GM18909 (cell line): ENCODE measurements at regions not wholly inside any gene's neighbourhood (a gene's known extent, or its start where the extent isn't known, plus 50 kb on each side); places are given as distances from the start of the nearest gene placed in this dataset.

Experiments used
- ATAC-seq: cut with Tn5 transposase; IDR thresholded peaks from one replicate; pipeline ENCODE4 v1.9.1; 2021; ENCODE audit warnings: mild to moderate bottlenecking; ENCODE audit not compliant: unreplicated experiment, poor library complexity

DNA sequence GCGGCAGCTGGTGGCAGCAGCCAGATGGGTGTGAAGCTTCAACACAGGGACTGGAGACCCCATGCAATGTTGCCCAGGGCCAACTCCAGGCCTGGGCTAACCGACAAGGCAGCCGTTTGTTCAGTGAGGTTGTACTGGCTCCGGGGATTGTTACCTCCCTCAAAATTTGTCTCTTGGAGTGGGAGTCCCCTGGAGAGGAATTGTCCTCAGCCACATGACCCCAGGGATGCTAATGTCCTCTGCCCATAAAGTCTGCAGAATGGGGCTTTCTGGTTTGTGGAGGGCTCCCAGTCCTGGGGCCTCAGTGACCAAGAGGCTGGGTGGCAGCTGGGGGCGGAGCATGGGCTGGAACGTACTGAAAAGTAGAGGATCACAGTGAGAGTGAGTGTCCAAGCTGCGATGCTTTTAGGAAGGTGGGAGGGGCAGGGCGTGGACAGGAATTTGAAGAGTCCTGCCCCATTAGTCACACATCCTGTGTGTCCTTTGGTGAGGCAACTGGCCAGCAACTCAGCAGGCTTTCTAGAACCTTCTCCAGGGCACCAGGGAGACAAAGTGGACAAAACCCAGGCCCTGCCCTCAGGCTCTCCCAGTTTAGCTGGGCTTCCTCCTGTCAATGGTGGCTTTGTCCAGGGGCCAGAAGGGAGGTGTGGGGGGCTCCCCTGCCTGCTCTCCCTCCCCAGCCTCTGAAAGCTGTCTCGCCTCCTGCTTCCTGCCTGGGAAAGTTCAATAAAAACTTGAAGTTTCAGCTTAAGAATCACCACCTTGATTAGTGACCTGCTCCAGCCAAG, 114.0 kb downstream of the NSG2 start:
- ATAC-seq: no peak

GRCh38 chr5:174165406-174165805, 119.9 kb downstream of the NSG2 start:
- ATAC-seq: no peak

- no peak for ATAC-seq
Measured at GRCh38 chr5:174166231-174167079, 120.9 kb downstream of the NSG2 start.

DNA sequence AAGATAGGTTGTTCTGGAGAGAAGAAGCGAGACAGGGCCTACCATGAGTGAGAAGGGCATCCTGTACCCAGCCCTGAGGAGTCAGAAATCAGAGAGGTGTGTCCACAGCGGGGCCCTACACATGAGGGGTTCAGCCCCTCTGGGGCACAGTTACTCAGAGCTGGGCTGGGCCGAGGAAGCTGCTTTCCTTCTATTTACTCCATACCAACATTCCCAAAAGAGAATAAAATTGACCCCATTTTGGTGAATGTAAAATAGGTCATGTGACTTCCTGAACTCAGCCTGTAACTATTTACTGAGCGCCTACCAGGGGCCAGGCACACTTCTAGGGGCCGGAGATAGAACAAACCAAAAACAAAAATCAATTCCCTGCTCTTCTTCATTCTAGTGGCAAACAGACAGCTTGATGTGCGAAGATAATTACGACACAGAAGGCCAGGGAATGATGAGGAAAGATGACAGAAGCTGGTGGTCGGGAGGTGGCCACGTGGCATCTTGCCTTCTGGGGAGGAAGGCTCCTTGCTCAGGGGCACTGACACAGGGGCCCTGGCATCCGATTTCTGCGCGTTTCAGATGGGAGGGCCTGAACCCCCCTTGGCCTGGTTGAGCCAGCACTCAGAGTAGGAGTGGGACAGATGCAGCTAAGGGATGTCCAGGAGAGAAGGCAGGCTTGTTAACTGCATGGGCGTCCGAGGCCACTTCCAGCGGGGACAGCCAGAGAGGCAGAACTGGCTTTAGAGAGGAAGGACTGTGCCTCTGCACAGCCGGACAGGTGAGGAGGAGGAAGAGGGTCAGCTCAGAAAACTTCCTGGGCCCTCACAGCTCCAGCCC, 121.8 kb downstream of the NSG2 start:
- ATAC-seq: no peak

DNA sequence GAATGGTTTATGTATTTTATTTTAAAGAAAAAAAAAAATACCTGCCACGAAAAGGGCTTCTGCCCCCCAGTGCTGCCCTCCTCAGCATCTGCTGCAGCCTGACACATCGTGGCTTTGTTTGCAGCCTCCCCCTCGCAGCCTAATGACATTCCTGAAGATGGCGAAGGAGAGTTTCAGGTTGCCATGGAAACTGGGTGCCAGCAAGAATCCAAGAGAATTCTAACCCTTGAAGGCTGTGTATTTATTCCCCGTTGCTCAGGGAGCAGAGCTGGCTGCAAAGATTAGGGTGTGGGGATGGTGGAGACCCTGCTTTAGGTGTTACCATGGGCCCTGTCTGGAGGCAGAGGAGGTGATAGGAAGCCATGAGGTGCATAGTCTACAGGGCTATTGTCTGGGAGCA, 126.6 kb downstream of the NSG2 start:
- ATAC-seq: no peak

DNA sequence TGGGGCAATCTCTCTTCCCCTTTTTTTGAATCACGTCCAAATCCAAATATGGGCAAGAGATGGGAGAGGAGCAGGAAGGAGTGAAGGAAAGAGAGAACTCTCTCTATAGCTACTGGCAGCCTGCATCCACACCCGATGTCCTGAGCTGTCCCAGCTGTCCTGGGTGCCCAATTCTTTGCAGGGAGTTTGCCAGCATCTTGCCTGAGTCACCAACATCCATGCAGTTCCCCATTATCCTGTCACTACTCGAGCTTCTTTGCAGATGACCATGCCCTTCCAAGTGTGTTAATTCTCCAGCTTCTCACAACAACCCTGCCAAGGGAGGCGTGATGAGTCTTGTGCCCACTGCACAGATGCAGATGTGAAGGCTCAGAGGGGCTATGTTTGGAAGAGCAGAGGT, 127.1 kb downstream of the NSG2 start:
- ATAC-seq: no peak

GRCh38 chr5:174173766-174174165, 128.3 kb downstream of the NSG2 start:
- ATAC-seq: no peak

- no peak for ATAC-seq
Measured at GRCh38 chr5:174175716-174176268, 130.3 kb downstream of the NSG2 start.

DNA sequence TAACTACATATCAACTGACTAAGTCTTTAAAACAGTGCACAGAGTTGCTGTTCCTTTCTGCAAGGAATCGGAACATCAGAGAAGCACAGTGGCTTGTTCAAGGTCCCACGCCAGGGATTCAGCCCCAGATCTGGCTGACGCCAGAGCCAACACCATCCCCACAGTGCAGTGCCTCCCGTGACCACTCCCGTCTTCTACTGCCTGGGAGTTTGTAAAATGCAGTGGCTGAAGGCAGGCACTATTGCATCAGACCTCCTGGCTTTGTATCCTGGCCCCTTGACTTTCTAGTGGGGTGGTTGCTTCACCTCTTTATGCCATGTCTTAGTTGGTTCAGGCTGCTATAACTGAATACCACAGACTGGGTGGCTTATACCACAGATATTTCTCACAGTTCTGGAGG, 131.0 kb downstream of the NSG2 start:
- ATAC-seq: no peak

DNA sequence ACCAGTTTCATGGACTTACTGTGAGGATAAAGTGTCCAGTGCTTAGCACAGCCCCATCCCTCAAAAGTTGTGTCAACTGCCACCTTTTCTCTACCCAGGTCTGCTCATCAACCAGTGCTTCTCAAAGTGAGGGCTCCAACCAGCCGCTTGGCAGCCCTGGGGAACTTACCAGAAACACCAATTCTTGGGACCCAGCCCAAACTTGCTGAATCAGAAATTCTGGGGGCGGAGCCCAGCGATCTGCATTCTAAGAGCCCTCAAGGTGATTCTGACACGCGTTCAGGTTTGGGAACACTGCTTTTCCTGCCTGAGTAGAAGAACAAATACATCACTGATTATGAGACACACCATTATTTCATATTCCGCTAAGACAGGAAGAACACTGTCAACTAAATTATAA, 132.0 kb downstream of the NSG2 start:
- ATAC-seq: no peak

DNA sequence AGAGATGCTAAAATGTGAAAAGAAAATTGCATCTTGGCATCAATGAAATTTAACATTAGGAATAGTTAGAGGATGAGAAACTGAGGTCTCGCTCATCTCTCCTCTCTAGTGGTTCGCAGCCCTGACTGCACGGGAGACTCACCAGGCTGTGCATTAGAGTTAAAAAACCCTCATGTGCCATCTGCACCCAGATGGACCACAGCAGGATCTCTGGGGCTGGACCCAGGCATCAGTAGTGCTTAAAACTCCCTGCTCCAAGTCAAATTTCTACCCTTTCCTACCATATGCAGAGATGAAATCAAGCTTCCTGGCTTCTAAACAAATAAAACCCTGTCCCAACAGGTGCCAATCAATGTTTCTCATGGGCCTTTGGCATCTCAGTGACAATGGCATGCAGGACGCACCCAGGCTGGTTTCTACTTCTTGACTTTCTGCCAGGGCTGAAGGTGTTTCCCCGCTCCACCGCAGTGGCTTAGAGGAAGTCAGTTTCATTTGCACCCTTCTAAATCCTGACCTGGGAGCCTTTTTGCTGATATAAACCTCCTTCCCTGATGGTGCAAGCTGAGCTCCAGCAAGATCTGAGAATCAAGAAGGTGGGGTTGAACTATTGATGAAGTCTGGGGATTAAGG, 132.6 kb downstream of the NSG2 start:
- no peak for ATAC-seq

- no peak for ATAC-seq
Measured at GRCh38 chr5:174180639-174181038, 135.1 kb downstream of the NSG2 start.

- no peak for ATAC-seq
Measured at GRCh38 chr5:174182111-174182510, 136.6 kb downstream of the NSG2 start.

- no peak for ATAC-seq
Measured at GRCh38 chr5:174183701-174184100, 138.2 kb downstream of the NSG2 start.

GRCh38 chr5:174185506-174185905, 140.0 kb downstream of the NSG2 start:
- no peak for ATAC-seq

- no peak for ATAC-seq
Measured at GRCh38 chr5:174186096-174186695, 140.7 kb downstream of the NSG2 start.

DNA sequence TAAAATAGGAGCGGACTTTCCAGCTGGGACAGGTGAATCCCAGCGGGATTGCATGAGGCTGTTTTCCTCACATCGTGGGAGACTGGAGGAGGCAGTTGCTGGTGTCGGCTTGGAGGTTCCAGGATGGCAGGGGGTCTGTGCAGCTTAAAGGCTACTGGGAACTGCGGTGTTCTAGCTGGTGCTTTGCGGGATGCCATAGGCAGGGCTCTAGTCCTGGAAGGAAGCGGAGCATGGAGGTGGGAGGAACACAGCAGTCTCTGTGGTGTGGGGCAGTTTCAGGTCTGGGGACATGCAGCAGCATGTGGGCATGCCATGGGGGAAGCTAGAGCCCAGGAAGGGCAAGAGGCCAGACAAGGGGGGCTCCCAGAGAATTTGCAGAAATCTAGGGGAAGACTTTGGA, 141.5 kb downstream of the NSG2 start:
- ATAC-seq: no peak

GRCh38 chr5:174187481-174187880, 142.0 kb downstream of the NSG2 start:
- ATAC-seq: no peak

DNA sequence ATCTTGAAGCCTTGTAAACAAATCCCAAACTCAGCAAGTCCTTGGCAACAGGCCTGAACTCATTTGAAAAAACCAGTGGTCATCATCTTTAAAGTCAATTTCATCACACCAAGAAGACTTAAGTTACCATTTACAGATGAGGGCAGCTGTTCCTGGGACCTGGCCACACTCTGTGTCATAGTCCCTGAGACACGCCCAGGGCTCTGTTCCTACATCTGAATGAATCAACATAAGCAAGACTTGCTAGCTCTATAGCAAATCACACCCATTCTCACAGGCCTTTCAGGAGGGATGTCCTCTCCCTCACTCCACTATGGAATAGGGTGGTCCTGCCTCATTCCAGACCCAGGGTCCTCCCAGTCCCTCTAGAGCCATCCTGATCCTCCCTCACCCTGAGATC, 142.8 kb downstream of the NSG2 start:
- ATAC-seq: no peak
